HG03439 (cell line): ENCODE measurements at regions not wholly inside any gene's neighbourhood (a gene's known extent, or its start where the extent isn't known, plus 50 kb on each side); places are given as distances from the start of the nearest gene placed in this dataset.

Experiments
- ATAC-seq: cut with Tn5 transposase; IDR thresholded peaks from one replicate; pipeline ENCODE4 v1.9.1; 2021; ENCODE audit warnings: mild to moderate bottlenecking, moderate library complexity; ENCODE audit not compliant: unreplicated experiment

DNA sequence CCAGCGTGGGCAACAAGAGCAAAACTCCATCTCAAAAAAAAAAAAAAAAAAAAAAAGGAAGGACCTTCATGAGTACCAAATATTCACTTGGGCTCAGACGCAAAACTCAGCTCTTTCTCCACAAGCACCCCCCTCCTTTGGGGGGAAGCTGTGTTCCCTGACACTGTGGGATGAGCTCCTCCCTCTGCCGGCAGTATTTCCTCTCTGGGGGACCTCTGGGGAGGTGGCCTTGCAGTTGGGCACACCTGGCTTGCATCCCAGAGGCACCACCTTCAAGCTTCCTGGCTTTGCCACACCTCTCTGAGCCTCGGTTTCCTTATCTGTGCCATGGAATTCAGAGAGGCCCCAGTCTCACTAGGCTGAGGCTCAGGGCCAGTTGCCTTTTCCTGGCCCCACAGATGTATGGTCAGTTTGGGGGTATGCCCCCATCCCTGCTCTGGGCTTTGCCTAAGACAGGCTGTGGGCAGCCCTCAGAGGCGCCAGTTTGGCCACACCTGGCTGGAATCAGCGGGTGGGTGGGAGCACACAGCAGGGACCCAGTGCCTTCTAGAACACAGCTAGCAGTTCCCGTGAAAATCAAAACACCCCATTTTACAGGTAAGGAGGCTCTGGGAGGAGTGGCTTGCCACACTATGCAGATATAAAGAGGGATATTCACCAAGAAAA is 157.5 kb upstream of the IER5L start:
- no peak for ATAC-seq

DNA sequence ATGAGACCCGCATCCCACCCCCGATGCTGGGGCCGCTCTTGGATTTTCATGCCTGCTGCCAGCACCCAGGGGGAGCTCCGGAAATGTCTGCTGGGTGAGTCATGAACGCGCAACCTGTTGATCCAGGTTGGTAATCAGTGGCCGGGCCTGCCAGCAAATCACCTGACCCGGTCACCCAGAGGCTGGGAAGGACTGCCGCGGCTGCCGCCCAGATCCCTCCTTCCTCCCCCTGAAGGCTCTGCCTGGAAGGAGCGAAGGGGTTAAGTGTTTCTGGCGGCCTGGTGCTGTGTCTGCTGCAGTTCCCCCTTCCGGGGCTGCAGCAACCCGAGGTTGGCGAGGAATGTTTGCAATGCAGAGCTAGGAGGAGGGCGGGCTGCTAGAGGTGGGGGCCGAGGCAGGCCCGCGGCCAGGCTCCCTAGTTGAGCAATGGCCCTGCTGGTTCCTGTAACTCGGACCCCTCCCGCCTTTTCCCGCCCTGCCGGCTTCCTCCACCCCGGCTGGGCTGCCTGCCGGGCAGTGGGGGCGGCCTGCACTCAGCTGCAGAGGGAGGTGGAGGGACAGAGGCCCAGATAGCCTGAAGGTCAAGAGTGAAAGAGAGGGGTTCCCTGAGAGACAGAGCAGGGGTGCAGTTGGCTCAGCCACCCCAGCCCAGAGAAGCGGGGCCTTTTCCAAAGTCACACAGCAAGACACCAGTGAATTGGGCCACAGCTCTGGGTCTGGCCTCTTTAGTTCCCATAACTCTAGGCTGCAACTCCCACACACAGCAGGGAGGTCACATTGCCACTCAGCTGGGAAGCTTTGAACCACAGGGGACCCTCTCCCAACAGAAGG is 156.3 kb upstream of the IER5L start:
- ATAC-seq = no peak

DNA sequence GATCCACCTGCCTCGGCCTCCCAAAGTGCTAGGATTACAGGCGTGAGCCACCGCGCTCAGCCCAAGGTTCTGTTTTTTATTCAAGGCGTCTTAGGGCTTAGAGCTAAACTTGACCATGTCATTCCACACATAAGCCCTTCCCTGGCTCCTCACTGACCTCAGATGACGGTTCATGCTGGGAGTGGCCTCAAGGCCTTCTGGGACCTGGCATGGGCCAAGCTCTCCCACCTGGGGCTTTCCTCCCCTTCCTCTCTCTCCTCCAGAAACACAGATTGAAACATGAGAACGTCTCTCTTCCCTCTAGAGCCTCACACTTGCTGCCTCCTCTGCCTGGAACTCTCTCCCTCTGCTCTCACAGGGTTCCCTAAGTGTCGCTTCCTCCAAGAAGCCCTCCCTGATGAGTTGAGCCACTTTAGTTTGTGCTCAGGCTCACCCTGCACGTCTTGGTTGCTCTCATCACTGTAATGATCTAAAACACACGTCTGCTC is 155.6 kb upstream of the IER5L start:
- no peak for ATAC-seq

DNA sequence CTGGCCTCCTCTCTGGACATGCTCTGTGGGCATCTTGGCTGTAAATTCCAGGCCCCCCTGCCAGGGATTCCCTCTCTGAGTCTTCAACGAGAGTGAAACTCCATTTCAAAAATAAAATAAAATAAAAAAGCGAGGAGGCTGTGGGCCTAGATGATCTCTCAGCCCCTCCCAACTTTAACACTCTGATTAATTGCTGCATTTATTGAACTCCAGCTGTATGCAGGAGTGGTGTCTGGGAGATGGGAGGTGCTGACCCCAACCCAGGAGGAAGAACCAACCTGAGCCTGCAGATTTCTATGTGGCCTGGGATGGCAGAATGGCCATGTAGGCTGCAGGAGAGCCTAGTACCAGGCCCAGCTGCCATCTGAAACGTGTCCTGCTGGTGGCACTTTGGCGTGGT is 154.5 kb upstream of the IER5L start:
- ATAC-seq = no peak

DNA sequence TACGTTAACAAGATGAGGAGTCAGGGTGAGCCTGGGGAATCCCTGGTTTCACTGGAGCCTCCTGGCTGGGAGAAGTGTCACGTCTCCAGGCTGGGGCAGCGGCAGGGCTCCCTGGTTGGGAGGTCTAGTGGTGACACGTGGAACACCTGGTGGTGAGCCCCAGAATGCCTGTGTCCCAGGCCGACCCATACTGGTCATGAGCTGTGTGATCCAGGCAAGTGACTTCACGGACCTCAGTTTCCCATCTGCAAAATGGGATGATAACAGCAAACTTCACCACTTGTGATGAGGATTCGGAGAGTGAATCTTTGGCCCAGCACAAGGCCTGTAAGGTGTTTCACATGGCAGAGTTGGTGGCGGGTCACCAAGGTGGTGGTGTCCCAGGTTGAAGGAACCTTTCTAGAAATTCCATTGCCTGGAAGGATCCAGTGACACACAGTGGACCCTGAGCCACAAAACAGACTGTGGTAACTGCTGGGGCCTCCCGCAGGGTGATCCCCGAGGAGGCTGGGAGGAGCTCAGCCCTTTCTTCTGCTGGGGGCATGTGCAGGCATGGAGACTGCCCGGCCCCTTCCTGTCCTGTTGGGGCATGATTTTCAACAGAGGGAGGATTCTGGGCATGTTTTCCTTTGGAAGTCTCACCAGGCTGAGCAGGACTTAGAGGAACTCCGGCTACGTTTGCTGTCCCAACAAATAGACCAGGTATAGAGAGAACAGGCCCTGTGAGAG is 153.9 kb upstream of the IER5L start:
- ATAC-seq = no peak

DNA sequence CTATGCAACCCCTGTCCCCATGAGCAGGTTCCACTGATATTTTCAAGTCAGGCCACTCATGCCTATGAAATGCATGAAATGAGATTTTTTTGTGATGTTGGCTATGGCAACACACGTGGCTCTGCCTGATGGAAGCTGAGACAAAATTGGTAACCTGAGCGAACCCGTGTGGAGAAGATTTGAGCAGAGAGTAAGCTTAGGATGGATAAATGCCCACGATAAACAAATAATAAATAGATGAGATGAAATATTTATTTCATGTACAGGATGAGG is 153.4 kb upstream of the IER5L start:
- no peak for ATAC-seq

DNA sequence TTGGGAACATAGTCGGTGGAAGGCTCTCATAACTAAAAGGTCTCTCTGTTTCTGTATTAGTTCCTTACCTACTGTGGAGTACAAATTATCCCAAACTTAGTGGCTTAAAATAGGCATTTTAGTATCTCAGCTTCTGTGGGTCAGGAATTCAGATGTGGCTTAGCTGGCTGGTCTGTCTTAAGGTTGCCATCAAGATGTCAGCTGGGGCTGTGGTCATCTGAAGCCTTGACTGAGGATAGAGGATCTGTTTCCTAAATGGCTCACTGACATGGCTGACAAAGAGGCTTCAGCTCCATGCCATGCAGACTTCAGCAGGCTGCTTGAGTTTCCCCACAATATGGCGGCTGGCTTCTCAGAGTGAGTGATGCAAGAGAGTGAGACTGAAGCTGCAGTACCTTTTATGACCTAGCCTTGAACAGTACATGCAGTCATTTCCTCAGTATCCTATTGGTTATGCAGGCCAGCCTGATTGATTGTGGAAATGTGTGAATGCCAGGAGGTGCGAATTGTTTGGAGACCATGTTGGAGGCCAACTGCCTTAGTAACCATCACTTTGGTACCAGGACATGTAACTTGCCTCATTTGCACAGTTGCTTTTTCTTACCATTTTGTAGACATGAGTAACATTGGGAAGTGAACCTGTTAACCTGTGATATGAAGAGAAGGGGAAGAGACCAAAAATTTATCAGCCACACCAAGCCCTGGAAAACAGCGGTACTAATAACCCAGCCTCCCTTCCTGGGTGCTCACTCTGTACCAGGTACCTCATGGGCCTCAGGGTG is 152.8 kb upstream of the IER5L start:
- no peak for ATAC-seq

DNA sequence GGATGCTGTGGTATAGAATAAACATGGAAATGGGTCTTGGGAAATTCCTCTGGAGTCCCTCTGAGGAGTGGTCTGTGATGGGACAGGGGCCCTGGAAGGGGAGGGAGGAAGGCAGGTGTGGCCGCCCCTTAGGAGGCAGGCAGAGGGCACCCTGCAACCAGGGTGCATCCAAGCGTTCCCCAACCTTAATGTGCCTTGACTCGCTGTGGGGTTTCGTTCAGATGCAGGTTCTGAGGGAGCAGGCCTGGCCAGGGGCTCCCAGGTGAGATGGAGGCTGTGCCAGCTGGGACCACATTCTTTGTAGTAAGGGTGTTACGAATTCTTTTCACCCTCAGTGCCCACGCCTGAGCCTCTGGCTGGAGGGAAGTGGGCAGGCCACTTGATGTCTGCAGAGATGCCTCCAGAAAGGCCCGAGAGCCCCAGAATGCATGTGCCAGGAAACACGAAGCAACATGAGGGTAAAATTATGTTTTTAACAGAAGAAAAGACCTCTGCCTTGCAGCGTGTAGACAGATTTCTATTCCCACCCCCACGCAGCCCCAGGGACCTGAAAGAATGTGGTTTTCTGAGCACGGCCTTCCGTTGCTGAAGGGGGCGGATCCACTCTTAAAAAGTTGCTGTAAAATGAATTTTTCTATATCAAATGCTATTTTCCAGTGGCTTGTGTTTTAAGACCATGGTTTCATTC is 150.4 kb upstream of the IER5L start:
- ATAC-seq = no peak

DNA sequence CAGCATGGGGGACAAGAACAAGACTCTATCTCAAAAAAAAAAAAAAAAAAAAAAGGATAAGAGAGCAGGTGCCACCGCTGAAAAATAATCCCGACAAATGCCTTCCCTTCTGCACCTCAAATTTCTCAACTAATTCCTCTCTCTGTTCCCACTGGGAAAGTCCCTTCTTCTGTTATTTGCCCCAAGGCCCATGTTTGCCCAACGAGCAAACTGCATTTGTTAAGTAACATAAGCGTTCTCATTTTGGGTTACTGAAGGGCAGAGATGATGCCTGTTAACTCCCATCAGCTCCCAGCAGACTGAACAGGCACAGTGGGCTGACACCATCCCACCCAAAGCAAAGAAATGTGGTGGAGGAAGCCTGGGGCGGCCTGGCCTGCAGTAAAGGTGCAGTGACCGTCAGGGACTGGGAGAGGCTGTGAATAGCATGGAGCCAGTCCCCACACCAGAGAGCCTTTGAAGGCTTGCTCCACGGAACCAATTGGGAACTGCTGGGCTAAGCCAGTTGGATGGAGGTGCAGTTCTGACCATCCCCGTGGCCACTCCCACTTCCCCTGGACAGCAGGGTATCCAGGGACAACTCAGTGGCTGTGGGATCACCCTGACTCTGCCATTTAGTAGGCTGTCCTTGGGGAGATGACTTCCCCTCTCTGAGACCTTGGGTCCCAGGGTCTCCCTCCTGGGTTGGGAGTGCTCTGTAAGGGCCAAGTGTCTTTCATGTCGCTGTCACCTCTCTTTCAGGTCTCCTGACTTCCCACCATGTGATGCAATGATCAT is 149.7 kb upstream of the IER5L start:
- ATAC-seq = no peak

DNA sequence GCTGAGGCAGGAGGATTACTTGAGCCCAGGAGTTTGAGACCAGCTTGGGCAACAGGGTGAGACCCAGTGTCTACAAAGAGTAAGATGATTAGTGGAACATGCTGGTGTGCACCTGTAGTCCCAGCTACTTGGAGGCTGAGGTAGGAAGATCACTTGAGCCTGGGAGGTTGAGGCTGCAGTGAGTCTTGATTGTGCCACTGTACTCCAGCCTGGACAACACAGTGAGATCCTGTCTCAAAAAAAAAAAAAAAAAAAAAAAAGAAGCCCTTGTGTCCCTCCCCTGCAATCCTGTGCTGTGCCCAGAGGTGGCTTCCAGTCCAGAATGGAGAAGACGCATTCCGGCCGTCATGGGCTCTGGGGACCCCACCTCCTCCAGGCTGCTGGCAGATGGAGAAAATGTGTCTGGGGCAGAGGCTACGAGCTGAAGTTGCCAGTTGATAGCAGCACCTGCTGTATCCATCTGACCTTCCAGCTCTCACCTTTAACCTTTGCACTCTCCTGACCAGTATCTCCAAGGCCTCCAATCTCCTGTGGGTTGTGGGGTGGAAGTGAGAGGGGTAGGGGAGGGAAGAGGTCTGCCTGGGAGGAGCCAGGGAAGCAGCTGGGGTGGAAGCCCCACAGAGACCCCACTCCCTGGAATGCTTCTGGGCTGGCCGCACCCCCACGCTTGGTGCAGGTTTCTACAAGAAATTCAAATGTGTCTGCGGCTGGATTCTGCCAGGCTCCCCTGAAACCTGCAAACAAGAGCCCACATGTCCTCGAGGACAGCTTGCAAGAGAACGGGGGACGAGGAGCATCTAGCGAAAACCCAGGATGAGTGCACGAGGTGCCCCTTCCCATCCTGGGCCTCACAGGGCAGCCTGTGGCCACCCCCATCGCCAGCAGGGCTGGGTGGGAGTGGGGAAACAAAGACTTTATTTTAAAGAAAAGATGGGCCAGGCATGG is 148.3 kb upstream of the IER5L start:
- ATAC-seq = no peak

DNA sequence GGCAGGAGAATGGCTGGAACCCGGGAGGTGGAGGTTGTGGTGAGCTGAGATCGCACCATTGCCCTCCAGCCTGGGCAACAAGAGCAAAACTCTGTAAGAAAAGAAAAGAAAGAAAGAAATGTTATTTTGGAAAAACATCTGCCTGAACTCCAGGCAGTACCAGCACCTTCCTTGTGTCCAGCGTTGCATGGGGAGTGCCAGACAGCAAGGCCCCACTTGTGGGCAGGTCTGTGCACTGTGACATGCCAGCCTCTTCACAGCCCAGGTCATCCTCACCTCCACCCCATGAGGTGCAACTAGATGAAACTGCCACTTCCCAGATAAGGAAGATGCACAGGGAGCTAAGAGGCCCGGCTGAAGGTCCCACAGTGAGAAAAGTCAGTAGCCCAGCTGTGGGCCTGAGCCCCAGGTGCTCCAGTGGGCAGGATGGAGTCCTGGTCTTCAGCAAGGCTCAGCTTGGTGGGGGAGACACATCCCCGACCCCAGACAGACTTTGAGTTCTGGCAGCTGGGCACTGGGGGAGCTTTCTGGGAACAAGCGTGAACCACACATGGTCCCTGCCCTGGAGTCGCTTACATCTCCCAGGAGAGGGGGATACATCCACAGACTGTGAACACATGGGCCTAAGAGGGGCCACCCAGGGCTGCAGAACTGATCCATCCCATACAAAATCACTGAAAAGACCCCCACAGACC is 146.9 kb upstream of the IER5L start:
- ATAC-seq = no peak

DNA sequence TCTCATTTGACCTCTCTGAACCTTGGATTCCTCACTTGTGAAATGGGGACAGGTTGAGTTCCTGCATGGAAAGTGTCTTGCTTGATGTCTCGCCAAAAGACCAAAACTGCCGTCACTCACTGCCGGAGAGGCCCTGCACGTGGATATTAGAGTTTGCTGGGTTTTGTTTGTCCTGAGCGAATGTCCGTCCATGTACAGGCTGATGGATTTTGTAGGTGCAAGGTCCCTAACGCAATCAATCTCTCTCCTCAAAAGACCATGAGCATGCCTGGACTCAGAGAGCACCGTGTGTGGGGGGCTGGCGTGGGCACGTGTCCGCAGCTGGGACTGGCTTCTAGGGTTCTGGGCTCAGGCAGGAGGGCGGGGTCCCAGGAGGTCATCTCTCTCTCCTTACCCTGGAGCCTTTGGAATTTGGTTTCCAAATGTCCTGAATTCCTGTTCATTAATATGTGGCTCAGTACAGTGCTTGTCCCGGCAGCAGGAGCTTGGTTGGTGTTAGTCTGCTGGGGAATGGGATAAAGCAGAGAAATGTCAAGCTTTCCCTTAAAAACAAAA is 146.0 kb upstream of the IER5L start:
- no peak for ATAC-seq

DNA sequence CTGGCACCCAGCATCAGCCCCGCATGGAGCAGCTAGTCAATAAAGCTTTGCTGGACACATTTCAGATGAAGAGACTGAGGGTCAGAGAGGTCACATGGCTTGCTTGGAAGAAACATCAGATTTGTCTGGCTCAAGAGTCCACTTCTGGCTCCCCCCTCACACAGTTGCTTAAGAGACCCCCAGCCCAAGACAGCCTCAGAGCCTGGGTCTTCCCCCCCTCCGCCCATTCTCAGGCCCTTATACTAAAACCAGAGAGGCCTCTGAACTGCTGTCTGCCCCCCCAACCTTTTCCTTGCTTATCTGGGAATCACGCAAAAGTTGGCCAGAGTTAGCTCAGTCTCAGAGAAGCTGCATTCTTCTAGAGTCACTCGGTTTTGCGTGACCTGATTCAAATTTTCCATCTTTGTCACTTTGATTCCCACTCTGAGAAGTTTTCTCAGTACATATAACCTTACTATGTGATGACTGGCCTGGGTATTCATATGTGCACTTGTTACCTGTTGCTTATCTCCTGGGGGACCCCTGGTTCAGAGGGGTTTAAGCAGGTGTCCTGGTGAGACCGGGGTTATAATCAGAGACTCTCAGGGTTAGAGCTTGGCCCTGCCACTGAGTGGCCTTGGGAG is 145.4 kb upstream of the IER5L start:
- no peak for ATAC-seq

DNA sequence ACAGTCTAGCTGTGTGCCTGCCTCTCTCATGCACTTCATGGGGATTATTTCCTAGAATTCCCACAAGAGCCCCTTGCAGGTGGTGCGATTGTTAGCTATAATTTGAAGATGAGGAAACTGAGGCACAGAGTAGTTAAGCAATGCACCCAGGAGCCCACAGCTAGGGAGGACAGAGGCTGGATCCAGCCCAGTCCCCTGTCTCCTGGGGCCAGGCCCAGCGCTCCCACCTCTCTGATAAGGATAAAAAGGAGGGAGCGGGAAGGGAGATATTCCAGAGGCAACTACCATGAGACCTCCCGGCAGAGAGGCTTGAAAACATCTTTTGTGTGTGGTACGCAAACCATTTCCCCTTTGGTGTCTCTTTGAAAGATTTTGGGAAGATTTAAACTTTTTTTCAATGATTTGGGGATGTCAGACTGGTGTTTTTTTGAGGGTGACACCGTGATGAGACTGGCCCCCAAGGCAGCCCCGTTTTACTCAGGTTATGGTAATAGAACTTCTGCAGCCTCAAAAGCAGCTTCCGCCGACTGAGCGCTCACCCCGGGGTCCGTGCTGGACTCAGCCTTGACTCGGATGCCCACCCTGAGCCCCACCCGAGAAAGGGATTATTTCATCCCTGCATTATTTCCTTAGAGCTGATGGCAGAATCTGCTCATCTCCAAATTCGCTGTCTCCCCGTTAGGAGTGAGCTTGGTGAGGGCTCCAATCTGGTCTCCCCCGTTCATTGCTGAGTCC is 144.7 kb upstream of the IER5L start:
- ATAC-seq = no peak

DNA sequence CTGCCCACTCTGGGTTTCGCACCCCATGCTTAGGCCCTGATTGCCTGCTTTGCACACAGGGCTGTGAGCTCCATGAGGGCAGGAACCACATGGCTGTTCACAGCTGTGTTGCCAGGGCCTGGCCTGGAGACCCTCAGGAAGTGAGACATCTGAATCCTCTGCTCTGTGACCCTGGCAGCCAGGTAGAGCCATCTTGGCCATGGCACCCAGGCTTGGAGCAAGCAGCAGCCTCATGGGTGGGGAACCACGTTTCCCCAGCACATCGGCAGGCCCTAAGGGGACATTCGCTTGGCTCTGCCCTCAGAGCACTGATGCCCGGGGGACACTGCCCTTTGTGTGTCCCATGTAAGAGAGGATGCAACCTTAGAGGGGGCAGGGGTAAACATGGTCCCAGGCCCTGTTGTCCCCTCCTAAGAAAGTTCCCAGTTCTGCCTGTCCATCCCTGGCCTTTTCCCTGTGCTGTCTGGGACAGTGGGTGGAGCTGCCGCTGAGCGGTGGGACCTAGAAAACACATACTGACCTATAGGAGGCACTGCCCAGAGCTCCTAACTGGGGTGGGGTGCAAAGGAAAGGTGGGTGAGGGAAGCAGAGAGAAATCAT is 144.1 kb upstream of the IER5L start:
- no peak for ATAC-seq

DNA sequence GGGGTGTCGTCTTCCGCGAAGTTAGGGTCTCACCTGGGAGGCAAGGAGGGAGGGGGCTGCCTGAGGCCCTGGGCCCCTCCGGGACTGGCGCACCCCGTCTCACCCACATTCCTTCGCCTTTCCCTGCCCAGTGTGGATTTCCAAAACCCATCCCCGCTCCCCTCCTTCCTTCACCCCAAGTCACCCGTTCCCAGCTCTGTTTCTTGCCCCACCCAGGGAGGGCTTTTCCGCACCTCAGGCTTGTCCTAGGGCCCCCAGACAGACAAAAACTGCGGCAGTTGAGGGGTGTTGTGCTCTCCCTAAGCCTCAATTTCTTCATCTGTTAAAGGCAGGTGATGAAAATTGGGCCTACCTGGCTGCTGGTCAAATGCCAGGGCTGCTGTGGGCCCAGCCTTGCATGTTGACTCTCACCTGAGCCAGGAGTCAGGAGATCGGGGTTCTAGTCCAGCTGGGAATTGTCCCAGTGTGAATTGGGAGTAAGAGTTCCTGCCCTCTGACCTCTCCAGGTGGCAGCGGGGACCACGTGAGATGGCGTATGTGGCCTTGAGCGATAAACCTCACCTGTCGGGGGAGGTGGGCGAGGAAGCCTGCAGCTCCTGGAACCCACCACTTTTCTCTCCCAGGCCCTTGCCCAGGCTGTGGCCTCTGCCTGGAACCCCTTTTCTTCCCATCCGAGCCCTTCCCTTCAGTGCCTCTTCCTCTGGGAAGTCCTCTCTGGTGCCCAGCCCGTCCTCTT is 143.4 kb upstream of the IER5L start:
- ATAC-seq = no peak
